GM12872 (cell line): ENCODE measurements at regions not wholly inside any gene's neighbourhood (a gene's known extent, or its start where the extent isn't known, plus 50 kb on each side); places are given as distances from the start of the nearest gene placed in this dataset.
A peak's percentile ranks its signal among the peaks of the same experiment; 100 is the strongest.

Source experiments
- TF ChIP-seq, protein P1 (sequence below): IDR thresholded peaks from 3 replicates; pipeline ENCODE4 v1.5.1; 2011; ENCODE audit warnings: low read depth, mild to moderate bottlenecking, low read length, moderate library complexity; ENCODE audit not compliant: insufficient read depth

DNA sequence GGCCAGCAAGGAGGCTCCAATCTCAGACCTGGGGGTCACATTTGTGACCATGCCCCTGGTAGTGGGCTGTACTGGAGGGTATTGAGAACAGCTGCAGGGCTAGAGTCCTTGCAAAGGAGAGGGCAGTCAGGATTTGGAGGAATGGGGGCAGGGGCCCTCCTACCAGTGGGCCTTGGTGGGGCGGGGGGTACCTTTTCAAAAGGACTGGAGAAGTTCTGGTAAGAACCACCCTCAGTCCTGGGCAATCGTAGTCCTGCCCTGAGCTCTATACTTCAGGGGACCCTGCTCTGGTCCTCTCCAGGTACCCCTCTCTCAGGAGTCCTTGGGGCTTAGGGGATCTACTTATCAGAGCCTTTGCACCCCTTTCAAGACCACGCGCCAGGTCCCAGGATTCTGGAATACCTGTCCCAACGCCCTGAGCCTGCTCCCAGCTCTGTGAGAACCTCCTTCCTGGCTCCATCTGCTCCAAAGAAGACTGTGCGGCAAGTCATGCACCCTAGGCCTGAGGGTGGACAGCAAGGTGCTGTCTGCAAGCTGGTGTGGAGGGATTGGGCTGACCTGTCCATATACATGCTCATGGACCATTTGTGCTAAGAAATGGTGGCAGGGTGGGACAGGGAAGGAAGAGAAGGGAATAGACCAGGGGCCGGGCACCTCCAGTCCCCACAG is 134.1 kb upstream of the EEPD1 start:
- TF ChIP-seq, protein P1, sequence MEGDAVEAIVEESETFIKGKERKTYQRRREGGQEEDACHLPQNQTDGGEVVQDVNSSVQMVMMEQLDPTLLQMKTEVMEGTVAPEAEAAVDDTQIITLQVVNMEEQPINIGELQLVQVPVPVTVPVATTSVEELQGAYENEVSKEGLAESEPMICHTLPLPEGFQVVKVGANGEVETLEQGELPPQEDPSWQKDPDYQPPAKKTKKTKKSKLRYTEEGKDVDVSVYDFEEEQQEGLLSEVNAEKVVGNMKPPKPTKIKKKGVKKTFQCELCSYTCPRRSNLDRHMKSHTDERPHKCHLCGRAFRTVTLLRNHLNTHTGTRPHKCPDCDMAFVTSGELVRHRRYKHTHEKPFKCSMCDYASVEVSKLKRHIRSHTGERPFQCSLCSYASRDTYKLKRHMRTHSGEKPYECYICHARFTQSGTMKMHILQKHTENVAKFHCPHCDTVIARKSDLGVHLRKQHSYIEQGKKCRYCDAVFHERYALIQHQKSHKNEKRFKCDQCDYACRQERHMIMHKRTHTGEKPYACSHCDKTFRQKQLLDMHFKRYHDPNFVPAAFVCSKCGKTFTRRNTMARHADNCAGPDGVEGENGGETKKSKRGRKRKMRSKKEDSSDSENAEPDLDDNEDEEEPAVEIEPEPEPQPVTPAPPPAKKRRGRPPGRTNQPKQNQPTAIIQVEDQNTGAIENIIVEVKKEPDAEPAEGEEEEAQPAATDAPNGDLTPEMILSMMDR = no peak

DNA sequence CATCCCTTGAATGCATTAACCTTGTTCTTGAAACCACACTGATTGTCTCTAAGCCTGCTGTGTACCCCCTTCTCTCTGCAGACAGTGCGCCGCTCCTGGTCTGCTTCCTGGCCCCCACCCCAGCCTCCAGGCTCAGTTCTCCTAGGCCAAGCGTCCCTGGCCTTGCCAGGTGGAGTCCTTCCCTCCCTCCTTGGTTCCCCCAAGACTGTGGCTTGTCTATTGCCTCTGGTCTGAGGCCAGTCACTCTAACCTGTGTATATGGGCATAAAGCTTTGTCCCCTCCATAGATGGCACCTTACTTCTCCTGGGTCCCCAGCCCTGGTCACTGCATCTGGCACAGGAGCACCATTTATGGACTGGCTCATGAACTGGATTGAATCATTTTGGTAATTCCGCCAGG is 133.5 kb upstream of the EEPD1 start:
- TF ChIP-seq, protein P1 = no peak

DNA sequence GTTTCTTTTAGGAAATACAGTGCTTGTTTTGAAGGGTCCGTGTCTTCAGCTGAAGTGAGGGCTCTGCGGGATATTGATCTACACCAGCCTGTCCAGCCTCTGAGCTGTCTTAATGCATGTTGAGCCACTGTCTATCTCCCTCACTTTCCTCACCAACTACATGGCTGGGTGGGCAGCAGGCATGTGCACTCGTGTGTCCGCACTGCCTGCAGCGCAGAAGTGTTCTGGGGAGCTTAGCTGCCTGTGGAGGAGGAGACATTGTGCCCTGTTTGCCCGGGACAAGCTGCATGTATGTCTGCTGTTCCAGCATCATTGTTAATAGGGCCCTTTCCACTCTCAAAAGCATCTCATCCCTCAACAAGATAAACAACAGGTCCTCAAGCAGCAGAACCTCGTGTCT is 133.1 kb upstream of the EEPD1 start:
- TF ChIP-seq, protein P1 = no peak

DNA sequence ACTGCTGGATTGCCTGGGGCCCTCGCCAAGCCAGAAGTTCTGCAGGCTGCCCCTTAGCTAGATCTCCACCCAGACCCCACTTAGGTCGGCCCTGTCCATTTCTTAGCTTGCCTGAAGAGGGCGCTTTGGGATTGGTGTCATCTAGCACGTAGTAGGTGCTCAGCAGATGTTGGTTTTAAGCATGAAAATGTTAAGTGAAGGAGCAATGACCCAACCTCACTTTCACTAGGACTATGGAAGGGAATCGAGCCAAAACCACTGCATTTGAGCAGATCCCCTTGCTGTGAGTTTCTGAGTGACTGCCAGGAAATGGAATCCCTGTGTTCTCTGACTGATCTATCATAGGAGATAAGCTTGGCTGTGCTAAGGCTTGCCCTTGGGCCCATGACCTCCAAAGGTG is 131.7 kb upstream of the EEPD1 start:
- TF ChIP-seq, protein P1 = peak; percentile 61

DNA sequence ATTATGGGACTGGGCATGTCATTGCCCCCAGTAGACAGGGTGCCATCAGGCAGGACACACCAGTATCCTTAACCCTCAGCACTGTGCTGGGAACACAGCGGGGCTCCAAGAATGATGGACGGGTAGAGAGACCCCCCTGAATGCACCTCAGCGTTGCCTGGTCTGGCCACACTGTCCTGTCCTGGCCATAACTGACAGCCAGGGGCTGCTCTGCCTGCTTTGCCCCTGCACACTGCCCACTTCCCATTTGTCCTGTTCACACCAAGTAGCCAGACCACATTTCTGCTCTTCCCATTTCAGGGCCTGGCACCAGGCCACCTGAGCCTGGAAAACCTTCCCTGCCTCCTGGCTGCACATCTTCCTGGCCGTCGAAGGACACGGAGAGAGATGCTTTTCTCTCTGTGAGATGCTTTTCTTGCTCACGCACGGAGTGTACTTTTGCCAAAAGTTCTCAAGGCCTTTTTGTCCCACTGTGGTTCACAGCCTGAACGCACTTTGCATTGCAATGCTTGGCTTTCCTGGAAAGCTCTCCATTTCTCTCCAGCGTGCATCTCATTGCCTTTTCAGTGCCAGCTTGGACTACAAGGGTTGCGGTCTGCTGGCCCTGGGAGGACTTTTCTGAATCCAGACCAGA is 131.0 kb upstream of the EEPD1 start:
- TF ChIP-seq, protein P1 = no peak

DNA sequence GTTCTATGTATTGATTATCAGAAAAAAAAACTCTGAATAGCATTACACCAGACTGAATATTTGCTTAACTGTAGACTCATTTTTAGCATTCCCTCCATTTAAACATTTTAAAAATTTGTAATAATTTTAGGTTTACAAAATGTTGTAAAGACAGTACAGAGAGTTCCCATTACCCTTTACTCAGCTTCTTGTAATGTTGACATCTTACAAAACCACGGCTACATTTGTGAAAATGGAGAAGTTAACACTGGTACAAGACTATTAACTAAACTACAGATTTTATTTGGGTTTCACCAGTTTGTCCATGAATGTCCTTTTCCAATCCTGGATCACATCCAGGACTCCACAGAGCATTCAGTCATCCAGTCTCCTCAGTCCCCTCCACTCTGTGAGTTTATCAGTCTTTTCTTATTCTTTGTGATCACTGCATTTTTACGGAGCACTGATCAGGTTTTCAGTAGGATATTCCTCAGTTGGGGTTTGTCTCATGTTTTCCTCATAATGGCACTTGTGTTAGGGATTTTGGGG is 130.0 kb upstream of the EEPD1 start:
- TF ChIP-seq, protein P1 = no peak

DNA sequence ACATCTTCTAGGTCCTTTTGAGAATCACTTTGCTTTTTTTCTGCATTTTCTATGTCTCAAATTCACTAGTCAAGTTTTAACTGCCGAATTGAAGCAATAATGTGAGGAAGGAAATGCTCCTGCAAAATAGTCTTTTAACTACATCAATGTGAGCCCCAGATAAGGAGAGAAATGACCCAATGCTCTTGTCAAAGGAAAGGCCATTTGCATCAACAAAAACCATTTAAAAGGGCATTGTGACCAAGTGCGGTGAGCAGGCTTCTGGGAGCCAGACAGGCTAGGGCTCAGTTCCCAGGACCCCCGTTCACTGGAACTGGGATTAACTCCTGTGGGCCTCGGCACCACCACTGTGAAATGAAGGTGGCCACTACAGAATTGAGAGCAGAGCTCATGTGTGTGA is 127.9 kb upstream of the EEPD1 start:
- TF ChIP-seq, protein P1 = no peak
